HEK293 (cell line): ENCODE measurements at regions not wholly inside any gene's neighbourhood (a gene's known extent, or its start where the extent isn't known, plus 50 kb on each side); places are given as distances from the start of the nearest gene placed in this dataset.
"Not testable (repeated sequence)": the region's sequence is repeated elsewhere in the genome, so short reads cannot be mapped to it uniquely, and the experiment has no call there.

Experiments
- GLI4 ChIP-seq: fragments of 450-650 bp; formaldehyde crosslinking; IDR thresholded peaks from 2 replicates; pipeline ENCODE4 v1.5.1; 2016; ENCODE audit warnings: missing biosample characterization, missing genetic modification characterization
- HOXC10 ChIP-seq: sonication (generic); formaldehyde crosslinking; IDR thresholded peaks from 2 replicates; pipeline ENCODE4 v1.8.1; 2023; ENCODE audit warnings: mild to moderate bottlenecking, missing genetic modification reagents
- ZBTB21 ChIP-seq: fragments of 450-650 bp; formaldehyde crosslinking; IDR thresholded peaks from 2 replicates; pipeline ENCODE4 v1.5.1; 2017; ENCODE audit warnings: missing biosample characterization, missing genetic modification characterization
- ZNF600 ChIP-seq: fragments of 450-650 bp; formaldehyde crosslinking; IDR thresholded peaks from 2 replicates; pipeline ENCODE4 v1.5.1; 2016; ENCODE audit warnings: missing biosample characterization, missing genetic modification characterization
- ZNF610 ChIP-seq: fragments of 450-650 bp; formaldehyde crosslinking; IDR thresholded peaks from 2 replicates; pipeline ENCODE4 v1.5.1; 2016; ENCODE audit warnings: missing biosample characterization, missing genetic modification characterization, borderline replicate concordance
- ZNF76 ChIP-seq: fragments of 450-650 bp; formaldehyde crosslinking; IDR thresholded peaks from 2 replicates; pipeline ENCODE4; 2016; ENCODE audit warnings: low read depth, missing biosample characterization, missing genetic modification characterization, borderline replicate concordance
- ZSCAN16 ChIP-seq: fragments of 450-650 bp; formaldehyde crosslinking; IDR thresholded peaks from 2 replicates; pipeline ENCODE4 v1.5.1; 2016; ENCODE audit warnings: missing biosample characterization, missing genetic modification characterization
- ZSCAN30 ChIP-seq: fragments of 450-650 bp; IDR thresholded peaks from 2 replicates; pipeline ENCODE4 v1.5.1; 2018; ENCODE audit warnings: missing biosample characterization, mild to moderate bottlenecking, missing genetic modification characterization, moderate library complexity
- TF ChIP-seq, protein P1 (sequence below): fragments of 450-650 bp; formaldehyde crosslinking; IDR thresholded peaks from 2 replicates; pipeline ENCODE4 v1.5.1; 2016; ENCODE audit warnings: missing biosample characterization, missing genetic modification characterization, low read depth
- TF ChIP-seq, protein P2 (sequence below): fragments of 450-650 bp; formaldehyde crosslinking; IDR thresholded peaks from 2 replicates; pipeline ENCODE4 v1.5.1; 2016; ENCODE audit warnings: missing biosample characterization, missing genetic modification characterization
- TF ChIP-seq, protein P3 (sequence below): fragments of 450-650 bp; formaldehyde crosslinking; IDR thresholded peaks from 2 replicates; pipeline ENCODE4 v1.5.1; 2016; ENCODE audit warnings: missing biosample characterization, missing genetic modification characterization, borderline replicate concordance
- TF ChIP-seq, protein P4 (sequence below): fragments of 450-650 bp; formaldehyde crosslinking; IDR thresholded peaks from 2 replicates; pipeline ENCODE4 v1.5.1; 2017; ENCODE audit warnings: missing biosample characterization, mild to moderate bottlenecking, missing genetic modification characterization, moderate library complexity

DNA sequence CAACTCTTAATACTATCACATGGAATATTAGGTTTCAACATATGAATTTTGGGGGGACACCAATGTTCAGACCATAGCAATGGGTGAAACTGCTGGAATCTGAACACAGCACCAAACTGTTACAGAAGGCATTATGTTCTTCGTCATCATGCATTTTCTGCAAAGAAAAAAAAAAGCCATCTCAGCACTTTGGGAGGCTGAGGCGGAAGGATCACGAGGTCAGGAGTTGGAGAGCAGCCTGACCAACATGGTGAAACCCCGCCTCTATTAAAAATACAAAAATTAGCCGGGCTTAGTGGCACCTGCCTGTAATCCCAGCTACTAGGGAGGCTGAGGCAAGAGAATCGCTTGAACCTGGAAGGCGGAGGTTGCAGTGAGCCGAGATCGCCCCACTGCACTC, 80.9 kb upstream of the DGKG start:
- TF ChIP-seq ZNF610 (tag by site-specific recombination); ZNF600 (tag by site-specific recombination); HOXC10 (CRISPR knock-in tag); GLI4 (tag by site-specific recombination); ZBTB21 (tag by site-specific recombination); ZSCAN16 (tag by site-specific recombination); ZSCAN30 (tag by site-specific recombination); ZNF76: not testable (repeated sequence)
- TF ChIP-seq, protein P1, sequence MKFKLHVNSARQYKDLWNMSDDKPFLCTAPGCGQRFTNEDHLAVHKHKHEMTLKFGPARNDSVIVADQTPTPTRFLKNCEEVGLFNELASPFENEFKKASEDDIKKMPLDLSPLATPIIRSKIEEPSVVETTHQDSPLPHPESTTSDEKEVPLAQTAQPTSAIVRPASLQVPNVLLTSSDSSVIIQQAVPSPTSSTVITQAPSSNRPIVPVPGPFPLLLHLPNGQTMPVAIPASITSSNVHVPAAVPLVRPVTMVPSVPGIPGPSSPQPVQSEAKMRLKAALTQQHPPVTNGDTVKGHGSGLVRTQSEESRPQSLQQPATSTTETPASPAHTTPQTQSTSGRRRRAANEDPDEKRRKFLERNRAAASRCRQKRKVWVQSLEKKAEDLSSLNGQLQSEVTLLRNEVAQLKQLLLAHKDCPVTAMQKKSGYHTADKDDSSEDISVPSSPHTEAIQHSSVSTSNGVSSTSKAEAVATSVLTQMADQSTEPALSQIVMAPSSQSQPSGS = not testable (repeated sequence)
- TF ChIP-seq, protein P2, sequence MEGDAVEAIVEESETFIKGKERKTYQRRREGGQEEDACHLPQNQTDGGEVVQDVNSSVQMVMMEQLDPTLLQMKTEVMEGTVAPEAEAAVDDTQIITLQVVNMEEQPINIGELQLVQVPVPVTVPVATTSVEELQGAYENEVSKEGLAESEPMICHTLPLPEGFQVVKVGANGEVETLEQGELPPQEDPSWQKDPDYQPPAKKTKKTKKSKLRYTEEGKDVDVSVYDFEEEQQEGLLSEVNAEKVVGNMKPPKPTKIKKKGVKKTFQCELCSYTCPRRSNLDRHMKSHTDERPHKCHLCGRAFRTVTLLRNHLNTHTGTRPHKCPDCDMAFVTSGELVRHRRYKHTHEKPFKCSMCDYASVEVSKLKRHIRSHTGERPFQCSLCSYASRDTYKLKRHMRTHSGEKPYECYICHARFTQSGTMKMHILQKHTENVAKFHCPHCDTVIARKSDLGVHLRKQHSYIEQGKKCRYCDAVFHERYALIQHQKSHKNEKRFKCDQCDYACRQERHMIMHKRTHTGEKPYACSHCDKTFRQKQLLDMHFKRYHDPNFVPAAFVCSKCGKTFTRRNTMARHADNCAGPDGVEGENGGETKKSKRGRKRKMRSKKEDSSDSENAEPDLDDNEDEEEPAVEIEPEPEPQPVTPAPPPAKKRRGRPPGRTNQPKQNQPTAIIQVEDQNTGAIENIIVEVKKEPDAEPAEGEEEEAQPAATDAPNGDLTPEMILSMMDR (tag by site-specific recombination) = not testable (repeated sequence)
- TF ChIP-seq, protein P3, sequence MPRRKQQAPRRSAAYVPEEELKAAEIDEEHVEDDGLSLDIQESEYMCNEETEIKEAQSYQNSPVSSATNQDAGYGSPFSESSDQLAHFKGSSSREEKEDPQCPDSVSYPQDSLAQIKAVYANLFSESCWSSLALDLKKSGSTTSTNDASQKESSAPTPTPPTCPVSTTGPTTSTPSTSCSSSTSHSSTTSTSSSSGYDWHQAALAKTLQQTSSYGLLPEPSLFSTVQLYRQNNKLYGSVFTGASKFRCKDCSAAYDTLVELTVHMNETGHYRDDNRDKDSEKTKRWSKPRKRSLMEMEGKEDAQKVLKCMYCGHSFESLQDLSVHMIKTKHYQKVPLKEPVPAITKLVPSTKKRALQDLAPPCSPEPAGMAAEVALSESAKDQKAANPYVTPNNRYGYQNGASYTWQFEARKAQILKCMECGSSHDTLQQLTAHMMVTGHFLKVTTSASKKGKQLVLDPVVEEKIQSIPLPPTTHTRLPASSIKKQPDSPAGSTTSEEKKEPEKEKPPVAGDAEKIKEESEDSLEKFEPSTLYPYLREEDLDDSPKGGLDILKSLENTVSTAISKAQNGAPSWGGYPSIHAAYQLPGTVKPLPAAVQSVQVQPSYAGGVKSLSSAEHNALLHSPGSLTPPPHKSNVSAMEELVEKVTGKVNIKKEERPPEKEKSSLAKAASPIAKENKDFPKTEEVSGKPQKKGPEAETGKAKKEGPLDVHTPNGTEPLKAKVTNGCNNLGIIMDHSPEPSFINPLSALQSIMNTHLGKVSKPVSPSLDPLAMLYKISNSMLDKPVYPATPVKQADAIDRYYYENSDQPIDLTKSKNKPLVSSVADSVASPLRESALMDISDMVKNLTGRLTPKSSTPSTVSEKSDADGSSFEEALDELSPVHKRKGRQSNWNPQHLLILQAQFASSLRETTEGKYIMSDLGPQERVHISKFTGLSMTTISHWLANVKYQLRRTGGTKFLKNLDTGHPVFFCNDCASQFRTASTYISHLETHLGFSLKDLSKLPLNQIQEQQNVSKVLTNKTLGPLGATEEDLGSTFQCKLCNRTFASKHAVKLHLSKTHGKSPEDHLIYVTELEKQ (tag by site-specific recombination) = not testable (repeated sequence)
- TF ChIP-seq, protein P4, sequence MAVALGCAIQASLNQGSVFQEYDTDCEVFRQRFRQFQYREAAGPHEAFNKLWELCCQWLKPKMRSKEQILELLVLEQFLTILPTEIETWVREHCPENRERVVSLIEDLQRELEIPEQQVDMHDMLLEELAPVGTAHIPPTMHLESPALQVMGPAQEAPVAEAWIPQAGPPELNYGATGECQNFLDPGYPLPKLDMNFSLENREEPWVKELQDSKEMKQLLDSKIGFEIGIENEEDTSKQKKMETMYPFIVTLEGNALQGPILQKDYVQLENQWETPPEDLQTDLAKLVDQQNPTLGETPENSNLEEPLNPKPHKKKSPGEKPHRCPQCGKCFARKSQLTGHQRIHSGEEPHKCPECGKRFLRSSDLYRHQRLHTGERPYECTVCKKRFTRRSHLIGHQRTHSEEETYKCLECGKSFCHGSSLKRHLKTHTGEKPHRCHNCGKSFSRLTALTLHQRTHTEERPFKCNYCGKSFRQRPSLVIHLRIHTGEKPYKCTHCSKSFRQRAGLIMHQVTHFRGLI = not testable (repeated sequence)
